Esophagus muscularis mucosa (tissue), 4 donors: ENCODE measurements at regions not wholly inside any gene's neighbourhood (a gene's known extent, or its start where the extent isn't known, plus 50 kb on each side); places are given as distances from the start of the nearest gene placed in this dataset.

Experiments used
- DNase-seq: peaks from one replicate; pipeline ENCODE4 v3.0.0-alpha.2; 2017; ENCODE audit errors: extremely low spot score
- H3K27ac ChIP-seq, 4 donors: fragments of 200-600 bp; sonication (generic); replicated peaks in 1 of 4; 1 replicate in 3 of 4; 2 replicates in 1 of 4; pipeline ENCODE4 v1.5.1; 2016 to 2019; ENCODE audit warnings: mild to moderate bottlenecking in 1 of 4
- H3K27me3 ChIP-seq, 4 donors: fragments of 200-600 bp; sonication (generic); one replicate each; pipeline versions ENCODE4 v1.5.1 to v1.6.0; 2016 to 2019
- H3K36me3 ChIP-seq, 4 donors: fragments of 200-600 bp; sonication (generic); one replicate each; pipeline ENCODE4 v1.5.1; 2016 to 2019
- H3K4me1 ChIP-seq, 4 donors: fragments of 200-600 bp; sonication (generic); one replicate each; pipeline ENCODE4 v1.5.1; 2016 to 2019
- H3K4me3 ChIP-seq, 4 donors: fragments of 200-600 bp; sonication (generic); 1 replicate in 2 of 4; 2 replicates in 2 of 4; pipeline ENCODE4 v1.5.1; 2016 to 2019; ENCODE audit warnings: mild to moderate bottlenecking in 4 of 4, moderate library complexity in 1 of 4
- H3K9me3 ChIP-seq, 4 donors: fragments of 200-600 bp; sonication (generic); 1 replicate in 3 of 4; 2 replicates in 1 of 4; pipeline ENCODE4 v1.5.1; 2016 to 2019
- EP300 ChIP-seq: sonication (generic); formaldehyde crosslinking; IDR thresholded peaks from one replicate; pipeline ENCODE4 v1.6.1; 2017; ENCODE audit warnings: antibody characterized with exemption
- POLR2A ChIP-seq: fragments of 450-650 bp; IDR thresholded peaks from one replicate; pipeline ENCODE4 v1.6.1; 2017; ENCODE audit warnings: antibody characterized with exemption, moderate library complexity, mild to moderate bottlenecking, low read depth
- POLR2AphosphoS5 ChIP-seq, 2 donors: sonication (generic); formaldehyde crosslinking; IDR thresholded peaks; one replicate each; pipeline ENCODE4 v1.6.1; 2017; ENCODE audit warnings: antibody characterized with exemption in 2 of 2
- WGBS: methylation state at CpG from one replicate; pipeline ENCODE4 v1.1.5; 2018; 5-methylcytosine and 5-hydroxymethylcytosine counted together
- intact Hi-C: fragments of 100-400 bp; cut with DNase I; formaldehyde crosslinking; loops from one replicate; pipeline ENCODE4 v1.15.1; 2023
- TF ChIP-seq, protein P1 (sequence below), 3 experiments: fragments of 200-600 bp in 2 of 3; fragments of 450-650 bp in 1 of 3; sonication (generic) in 2 of 3; IDR thresholded peaks; one replicate each; pipeline ENCODE4 v1.5.1; 2017 to 2019; ENCODE audit warnings: antibody characterized with exemption in 3 of 3, mild to moderate bottlenecking in 2 of 3, moderate library complexity in 1 of 3

DNA sequence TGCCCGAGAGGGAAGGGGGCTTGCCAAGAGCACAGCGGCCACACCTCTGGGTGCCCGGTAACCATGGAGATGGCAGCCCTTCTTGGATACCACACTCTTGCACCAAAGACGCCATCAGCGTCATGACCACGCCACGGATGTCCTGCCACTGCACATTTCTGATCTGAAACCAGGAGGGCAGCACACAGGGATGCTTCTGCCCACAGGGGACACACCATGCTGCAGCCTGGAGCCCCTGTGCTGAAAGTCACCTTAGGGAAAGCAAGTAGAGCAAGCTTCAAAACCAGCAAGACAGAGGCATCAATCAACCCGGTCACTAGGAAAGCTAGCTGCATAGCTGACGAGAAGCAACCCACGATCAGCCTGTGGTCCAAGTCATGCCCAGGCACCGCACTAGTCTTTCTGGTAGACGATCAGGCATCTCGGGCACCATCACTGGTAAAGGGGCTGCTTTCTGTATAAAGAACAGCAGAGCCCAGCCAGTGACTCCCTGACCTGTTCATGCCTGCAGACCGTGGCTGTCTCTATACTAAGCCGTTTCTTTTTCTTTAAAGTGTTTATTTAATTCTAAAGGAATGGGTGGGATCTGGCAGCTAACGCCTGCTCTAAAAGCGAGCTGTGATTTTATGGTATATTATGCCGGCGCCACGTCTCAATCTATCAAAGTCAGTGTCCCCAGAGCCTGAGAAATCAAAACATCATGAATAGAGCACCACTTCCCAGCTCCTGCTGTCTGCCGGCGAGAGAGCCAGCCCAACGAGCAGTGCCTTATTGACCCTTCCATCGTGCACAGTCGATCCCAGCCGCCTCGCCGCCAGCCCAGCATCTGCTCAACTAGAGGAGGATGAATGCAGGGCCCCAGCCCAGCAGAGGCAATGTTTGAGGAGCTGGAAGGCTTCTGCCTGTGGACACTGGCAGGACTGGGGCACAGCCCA is 244.7 kb downstream of the RBFOX3 start:
- no peak overlapping the region for H3K4me3 ChIP-seq
- no peaks in the 10 kb centered on the region for H3K9me3 ChIP-seq
- DNase-seq: no peak
- H3K27me3 ChIP-seq: peaks cover 0 to 85% (median 0%) of the 10 kb centered on the region in 4 donors
- intact Hi-C loops: no loop called here
- peaks cover 0 to 17% (median 8%) of the 10 kb centered on the region in 4 donors for H3K4me1 ChIP-seq
- TF ChIP-seq EP300 (no peak), POLR2AphosphoS5 (IDR thresholded peaks at IDR 0.05) (no peak), POLR2A (no peak)
- TF ChIP-seq, protein P1, sequence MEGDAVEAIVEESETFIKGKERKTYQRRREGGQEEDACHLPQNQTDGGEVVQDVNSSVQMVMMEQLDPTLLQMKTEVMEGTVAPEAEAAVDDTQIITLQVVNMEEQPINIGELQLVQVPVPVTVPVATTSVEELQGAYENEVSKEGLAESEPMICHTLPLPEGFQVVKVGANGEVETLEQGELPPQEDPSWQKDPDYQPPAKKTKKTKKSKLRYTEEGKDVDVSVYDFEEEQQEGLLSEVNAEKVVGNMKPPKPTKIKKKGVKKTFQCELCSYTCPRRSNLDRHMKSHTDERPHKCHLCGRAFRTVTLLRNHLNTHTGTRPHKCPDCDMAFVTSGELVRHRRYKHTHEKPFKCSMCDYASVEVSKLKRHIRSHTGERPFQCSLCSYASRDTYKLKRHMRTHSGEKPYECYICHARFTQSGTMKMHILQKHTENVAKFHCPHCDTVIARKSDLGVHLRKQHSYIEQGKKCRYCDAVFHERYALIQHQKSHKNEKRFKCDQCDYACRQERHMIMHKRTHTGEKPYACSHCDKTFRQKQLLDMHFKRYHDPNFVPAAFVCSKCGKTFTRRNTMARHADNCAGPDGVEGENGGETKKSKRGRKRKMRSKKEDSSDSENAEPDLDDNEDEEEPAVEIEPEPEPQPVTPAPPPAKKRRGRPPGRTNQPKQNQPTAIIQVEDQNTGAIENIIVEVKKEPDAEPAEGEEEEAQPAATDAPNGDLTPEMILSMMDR (IDR thresholded peaks at IDR 0.05): no peak
- H3K36me3 ChIP-seq: no peaks in the 10 kb centered on the region
- no peak overlapping the region for H3K27ac ChIP-seq
- 41% methylated on average over 20 of the region's 28 CpGs for WGBS

DNA sequence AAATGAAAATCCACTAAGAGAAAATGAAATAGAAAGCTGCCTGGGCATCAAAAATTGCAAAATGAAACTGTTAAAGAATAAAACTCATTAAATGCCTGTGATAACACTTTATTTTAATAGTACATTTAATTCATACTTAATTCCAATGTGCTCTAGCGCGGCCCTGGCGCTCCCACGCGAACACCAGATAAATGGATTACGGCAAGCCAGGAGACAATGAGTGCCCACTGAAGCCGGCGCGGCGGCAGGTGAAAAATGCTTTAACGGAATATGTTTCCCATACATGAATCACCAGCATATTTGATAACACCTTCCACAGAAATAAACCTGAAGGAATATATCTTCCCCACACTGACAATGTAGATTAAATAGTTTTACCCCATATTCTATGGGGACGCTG is 245.5 kb downstream of the RBFOX3 start:
- H3K36me3 ChIP-seq: no peaks in the 10 kb centered on the region
- WGBS: 86% methylated on average over 12 of the region's 12 CpGs
- TF ChIP-seq POLR2A: no peak
- TF ChIP-seq, protein P1 (IDR thresholded peaks at IDR 0.05): no peak
- H3K27ac ChIP-seq: no peak overlapping the region
- H3K4me3 ChIP-seq: no peak overlapping the region
- H3K27me3 ChIP-seq: peaks cover 0 to 90% (median 0%) of the 10 kb centered on the region in 4 donors
- DNase-seq: no peak
- H3K4me1 ChIP-seq: peaks cover 0 to 17% (median 8%) of the 10 kb centered on the region in 4 donors
- H3K9me3 ChIP-seq: no peaks in the 10 kb centered on the region
- intact Hi-C loops: no loop called here

DNA sequence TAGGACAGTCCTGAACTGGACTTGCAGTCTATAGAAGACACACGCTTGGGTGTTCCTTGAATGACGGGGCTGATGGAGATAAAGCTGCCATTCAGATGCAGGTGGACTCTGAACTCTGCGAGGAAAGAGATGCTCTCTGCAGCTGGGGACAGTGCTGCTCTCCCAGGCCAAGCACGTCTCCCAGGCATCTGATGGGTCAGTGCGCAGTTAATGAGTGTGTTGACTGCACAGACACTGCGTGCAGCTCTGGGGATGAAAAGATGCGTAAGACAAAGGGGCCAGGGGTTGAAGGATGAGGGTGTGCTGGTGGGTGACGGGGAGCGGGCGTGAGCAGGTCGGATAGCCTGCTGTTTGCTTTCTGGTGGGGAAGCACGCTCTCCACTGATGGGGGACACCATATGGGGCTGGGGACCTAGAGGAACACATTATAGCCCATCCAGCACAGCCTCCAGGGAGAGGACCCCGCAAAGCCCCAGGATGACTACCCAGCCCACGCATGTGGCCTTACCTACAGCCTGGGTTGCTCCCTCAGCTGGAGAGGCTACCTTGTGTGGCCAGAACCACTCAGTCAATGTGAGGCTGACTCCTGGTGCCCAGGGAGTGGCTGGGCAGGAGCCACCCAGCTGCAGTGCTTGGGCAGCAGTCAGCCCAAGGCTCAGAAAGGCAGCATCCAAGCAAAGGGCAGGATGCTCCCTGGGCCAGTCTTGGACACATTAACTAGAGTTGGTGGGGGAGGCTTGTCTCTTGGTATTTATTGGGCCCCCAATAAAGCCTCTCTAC is 246.3 kb downstream of the RBFOX3 start:
- TF ChIP-seq POLR2AphosphoS5 (IDR thresholded peaks at IDR 0.05): no peak
- TF ChIP-seq, protein P1 (IDR thresholded peaks at IDR 0.05): no peak
- no peak for TF ChIP-seq EP300
- TF ChIP-seq POLR2A: no peak
- Histone ChIP-seq H3K27ac (no peak overlapping the region), H3K27me3 (peaks cover 0 to 87% (median 0%) of the 10 kb centered on the region in 4 donors), H3K4me3 (no peak overlapping the region), H3K36me3 (no peaks in the 10 kb centered on the region), H3K9me3 (no peaks in the 10 kb centered on the region), H3K4me1 (peaks cover 0 to 17% (median 8%) of the 10 kb centered on the region in 4 donors)
- intact Hi-C loops: no loop called here
- no peak for DNase-seq
- WGBS: 86% methylated on average over 13 of the region's 14 CpGs

DNA sequence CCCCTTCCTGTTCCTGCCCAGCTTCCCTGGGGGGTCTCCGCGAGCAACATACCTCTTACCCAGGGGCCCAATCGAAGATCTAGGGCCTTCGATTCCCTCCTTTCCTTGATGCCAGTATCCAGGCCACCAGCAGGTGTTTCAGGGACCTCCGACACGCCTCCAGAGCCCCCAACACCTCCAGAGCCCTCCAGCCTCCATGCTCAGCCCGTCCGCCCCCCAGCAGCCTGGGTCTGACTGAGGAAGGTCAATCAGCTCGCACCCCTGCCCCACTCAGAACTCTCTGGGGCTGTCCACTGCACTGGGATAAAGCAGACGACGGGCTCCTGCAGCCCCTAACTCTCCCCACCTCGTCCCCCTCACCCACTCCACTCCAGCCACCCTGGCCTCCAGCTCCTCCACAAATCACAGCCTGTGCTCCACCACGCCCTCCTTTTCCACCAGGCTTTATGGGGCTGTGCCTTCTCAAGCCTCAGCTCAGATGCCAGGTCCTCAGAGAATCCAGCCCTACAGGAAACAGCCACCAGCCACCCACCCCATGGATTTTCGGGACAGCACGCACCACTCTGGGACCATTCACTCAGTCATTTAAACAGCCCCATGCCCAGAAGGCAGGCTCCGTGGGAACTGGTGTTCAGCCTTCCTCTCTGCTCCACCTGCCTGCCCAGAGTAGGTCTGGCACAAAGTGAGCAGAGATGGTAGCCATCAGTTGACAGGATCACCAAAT is 247.1 kb downstream of the RBFOX3 start:
- peaks cover 0 to 17% (median 8%) of the 10 kb centered on the region in 4 donors for H3K4me1 ChIP-seq
- intact Hi-C loops: no loop called here
- H3K27me3 ChIP-seq: peaks cover 0 to 83% (median 0%) of the 10 kb centered on the region in 4 donors
- no peaks in the 10 kb centered on the region for H3K36me3 ChIP-seq
- no peak overlapping the region for H3K4me3 ChIP-seq
- 88% methylated on average over 16 of the region's 16 CpGs for WGBS
- no peak for TF ChIP-seq EP300
- TF ChIP-seq POLR2AphosphoS5 (IDR thresholded peaks at IDR 0.05): no peak
- TF ChIP-seq, protein P1 (IDR thresholded peaks at IDR 0.05): no peak
- no peak for TF ChIP-seq POLR2A
- H3K9me3 ChIP-seq: no peaks in the 10 kb centered on the region
- no peak for DNase-seq
- H3K27ac ChIP-seq: no peak overlapping the region
